Activated CD8-positive, alpha-beta memory T cell treated with anti-CD3 and anti-CD28 coated beads for 36 hours (primary cell): ENCODE measurements at regions not wholly inside any gene's neighbourhood (a gene's known extent, or its start where the extent isn't known, plus 50 kb on each side); places are given as distances from the start of the nearest gene placed in this dataset.

ENCODE experiments used
- CTCF ChIA-PET: fragments of 350-600 bp; sonication (Branson Sonifier 250); formaldehyde crosslinking; loops from one replicate; lab custom pipeline; 2021; ENCODE audit warnings: antibody characterized with exemption; lab: Charles Lee
- POLR2A ChIA-PET: fragments of 350-600 bp; sonication (Branson Sonifier 250); formaldehyde crosslinking; loops from one replicate; lab custom pipeline; 2021; ENCODE audit warnings: antibody characterized with exemption; lab: Charles Lee

GRCh38 chr3:181764544-181764943, 52.8 kb downstream of the SOX2 start:
- POLR2A ChIA-PET: no interaction called here
- CTCF ChIA-PET: no interaction called here

GRCh38 chr3:181770296-181770695, 58.6 kb downstream of the SOX2 start:
- ChIA-PET CTCF (no interaction called here), POLR2A (no interaction called here)

DNA sequence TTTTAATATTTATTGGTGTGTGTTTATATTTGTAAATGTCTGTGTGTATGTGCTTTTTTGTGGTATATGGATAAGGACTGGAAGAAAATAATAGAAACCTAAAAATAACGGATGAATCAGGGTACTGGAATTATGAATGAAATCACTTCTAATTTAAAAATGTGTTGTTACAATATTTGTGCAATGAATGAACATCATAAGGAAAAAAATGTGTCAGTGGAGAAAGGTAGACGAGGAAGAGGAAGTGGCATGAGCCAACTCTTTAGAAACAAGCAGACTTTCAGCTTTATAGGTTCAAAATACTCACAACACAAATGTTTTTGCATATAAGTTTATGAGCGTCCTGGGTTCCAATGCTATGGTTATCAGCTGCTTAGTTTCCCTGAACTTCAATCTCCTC, 59.4 kb downstream of the SOX2 start:
- CTCF ChIA-PET: no interaction called here
- POLR2A ChIA-PET: no interaction called here

DNA sequence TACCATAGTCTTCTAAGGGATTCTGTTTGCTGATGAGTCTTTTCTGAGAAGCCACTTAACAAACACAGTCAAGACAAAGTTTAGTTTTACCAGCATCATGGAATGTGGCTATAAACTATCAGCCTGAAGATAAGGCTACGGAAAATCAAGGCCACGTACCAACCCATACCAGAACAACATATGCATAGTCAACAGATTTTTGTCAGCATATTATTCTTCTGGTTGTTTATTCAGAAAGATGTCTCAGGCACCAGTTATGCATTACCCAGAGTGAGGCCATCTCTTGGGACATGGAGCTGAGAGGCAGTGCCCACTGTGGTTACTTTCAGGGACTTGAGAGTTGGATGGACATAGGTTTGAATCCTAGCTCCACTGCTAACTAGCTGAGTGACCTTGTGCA, 60.4 kb downstream of the SOX2 start:
- ChIA-PET POLR2A (no interaction called here), CTCF (no interaction called here)

GRCh38 chr3:181773921-181774320, 62.2 kb downstream of the SOX2 start:
- ChIA-PET POLR2A (no interaction called here), CTCF (no interaction called here)

- CTCF ChIA-PET: no interaction called here
- POLR2A ChIA-PET: no interaction called here
These were observed 70.7 kb downstream of the SOX2 start for GRCh38 chr3:181782306-181782954.

GRCh38 chr3:181790561-181790960, 78.8 kb downstream of the SOX2 start:
- POLR2A ChIA-PET: no interaction called here
- CTCF ChIA-PET: no interaction called here

DNA sequence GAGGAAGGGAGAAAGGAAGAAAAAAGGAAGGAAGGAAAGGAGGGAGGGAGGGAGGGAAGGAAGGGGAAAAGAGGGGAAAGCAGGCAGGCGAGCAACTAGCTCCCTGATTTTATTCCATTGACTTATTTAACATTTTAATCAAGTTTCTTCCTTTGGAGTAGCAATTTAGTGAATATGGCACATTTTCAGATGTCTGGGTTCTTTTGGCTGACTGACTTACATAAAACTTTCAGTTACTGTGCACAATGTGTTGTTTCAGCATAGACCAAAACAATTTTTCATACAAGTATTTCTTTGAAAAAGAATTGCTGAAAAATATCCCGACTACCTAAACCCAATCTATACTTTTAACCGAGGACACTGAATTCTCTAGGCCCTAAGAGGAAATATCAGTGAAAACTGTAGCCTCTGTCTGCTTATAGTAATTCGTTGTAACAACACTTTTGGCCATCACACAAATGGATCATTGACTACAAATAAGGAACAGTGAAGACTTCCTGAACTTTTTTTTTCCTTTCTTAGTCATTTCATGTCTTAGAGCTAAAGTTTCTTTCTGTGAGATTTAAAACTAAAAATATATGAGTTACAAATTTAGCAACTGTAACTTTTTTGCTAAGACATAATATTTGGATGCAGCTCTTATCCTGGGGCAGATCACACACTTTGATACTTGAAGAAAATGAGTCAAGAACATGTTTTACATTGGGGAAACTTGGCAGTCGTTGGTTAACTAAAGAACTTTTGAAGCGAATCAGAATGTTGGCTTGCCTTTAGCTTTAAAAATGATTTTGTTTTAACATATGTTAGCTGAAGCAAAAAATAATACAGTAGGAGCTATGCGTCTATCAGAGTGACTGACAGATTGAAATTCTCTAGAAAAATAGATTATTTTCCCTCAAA, 79.6 kb downstream of the SOX2 start:
- POLR2A ChIA-PET: no interaction called here
- CTCF ChIA-PET: no interaction called here

- POLR2A ChIA-PET: no interaction called here
- CTCF ChIA-PET: no interaction called here
These were observed 81.3 kb downstream of the SOX2 start for GRCh38 chr3:181793006-181793405.

DNA sequence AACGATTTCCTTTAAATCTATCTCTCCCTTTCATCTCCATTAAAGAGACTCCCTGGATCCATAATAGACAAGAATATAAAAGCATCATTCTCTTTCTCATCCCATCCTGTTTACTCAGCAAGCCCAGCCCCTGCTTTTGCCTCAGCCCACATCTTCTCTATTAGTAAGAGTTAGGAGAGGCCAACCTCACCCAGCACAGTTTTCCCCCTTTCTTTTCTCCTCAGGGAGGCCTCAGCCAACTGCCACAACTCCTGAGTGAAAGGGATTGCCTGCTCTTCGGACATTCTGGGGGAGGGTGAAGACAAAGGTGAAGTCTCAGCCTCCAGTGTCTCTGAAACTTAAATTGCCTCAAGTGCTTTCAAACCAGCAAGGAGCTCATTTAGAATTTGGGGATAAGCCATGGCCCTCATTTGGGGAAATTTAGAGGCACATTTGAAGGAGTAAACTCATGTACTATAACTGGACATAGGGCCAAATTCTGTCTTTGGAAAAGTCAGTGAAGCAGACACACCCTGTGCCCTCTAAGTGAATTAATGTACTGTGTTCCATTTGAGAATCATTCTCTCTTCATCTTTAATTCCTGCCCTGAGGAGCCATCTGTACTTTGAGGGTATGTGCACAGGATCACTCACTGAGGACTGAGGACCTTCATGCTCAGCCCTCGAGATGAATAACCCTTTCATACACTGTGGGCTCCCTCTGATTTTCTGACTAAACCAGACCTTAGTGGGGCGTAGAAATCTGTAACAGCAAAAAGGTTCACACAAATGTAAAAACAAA, 82.5 kb downstream of the SOX2 start:
- ChIA-PET POLR2A (no interaction called here), CTCF (no interaction called here)

DNA sequence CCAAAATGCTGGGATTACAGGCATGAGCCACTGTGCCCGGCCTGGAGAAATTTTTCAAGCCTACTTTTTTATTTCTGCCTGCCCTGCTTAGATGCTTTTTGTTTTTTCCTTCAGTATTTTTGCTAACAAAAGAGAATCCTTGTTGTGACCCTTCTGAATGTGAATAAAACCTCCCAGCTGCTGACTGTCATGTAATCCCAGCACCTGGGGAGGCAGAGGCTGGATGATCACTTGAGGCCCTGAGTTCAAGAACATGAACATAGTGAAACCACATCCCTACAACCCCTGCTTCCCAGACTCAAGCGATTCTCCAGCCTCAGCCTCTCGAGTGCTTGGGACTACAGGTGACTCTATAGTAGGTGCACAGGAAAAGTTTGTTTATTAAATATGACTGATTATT, 84.9 kb downstream of the SOX2 start:
- POLR2A ChIA-PET: no interaction called here
- CTCF ChIA-PET: no interaction called here

- ChIA-PET POLR2A (no interaction called here), CTCF (no interaction called here)
These were observed 85.7 kb downstream of the SOX2 start for GRCh38 chr3:181797431-181797830.

DNA sequence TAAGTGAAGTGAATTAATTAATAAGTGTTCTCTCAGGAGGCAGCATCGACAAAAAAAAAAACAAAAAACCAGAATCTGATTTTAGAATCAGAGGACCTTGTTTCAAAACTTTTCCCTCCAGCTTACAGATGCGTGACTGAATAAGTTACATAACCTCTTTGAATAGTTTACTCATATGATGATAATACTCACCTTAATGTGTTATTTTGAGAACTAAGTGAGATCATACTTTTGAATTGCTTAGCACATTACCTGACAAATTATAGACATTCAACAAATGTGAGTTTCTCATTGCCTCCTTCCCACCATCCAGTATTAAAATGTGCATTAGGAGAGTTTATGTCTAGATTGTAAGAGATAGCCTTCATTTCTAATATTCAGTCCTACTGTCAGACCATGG, 94.0 kb downstream of the SOX2 start:
- ChIA-PET CTCF (no interaction called here), POLR2A (no interaction called here)

- POLR2A ChIA-PET: no interaction called here
These were observed 96.3 kb downstream of the SOX2 start for GRCh38 chr3:181808053-181808452.

DNA sequence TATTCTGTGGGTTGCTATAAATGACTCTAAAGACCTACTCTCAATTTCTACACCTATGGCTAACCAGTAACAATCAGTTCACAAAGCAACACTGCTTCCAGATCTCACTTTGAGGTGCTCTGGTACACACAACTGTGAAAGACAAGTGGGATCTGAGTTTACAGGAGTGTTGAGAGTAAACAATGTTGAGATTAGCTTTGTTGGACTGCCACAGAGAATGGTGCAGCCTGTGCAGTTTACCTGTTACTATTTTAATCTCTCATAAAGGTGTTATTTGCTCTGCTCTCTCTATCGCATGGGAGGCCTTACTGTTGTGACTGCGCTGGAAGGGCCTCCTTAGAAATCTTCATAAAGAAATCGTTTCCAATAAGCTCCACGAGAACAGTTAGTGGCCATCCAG, 112.0 kb downstream of the SOX2 start:
- POLR2A ChIA-PET: no interaction called here
- CTCF ChIA-PET: no interaction called here

More at GRCh38 chr3:181808053-181808452, 96.3 kb downstream of the SOX2 start:
- CTCF ChIA-PET: no interaction called here

GRCh38 chr3:181824961-181825360, 113.2 kb downstream of the SOX2 start:
- POLR2A ChIA-PET: no interaction called here
- CTCF ChIA-PET: no interaction called here

DNA sequence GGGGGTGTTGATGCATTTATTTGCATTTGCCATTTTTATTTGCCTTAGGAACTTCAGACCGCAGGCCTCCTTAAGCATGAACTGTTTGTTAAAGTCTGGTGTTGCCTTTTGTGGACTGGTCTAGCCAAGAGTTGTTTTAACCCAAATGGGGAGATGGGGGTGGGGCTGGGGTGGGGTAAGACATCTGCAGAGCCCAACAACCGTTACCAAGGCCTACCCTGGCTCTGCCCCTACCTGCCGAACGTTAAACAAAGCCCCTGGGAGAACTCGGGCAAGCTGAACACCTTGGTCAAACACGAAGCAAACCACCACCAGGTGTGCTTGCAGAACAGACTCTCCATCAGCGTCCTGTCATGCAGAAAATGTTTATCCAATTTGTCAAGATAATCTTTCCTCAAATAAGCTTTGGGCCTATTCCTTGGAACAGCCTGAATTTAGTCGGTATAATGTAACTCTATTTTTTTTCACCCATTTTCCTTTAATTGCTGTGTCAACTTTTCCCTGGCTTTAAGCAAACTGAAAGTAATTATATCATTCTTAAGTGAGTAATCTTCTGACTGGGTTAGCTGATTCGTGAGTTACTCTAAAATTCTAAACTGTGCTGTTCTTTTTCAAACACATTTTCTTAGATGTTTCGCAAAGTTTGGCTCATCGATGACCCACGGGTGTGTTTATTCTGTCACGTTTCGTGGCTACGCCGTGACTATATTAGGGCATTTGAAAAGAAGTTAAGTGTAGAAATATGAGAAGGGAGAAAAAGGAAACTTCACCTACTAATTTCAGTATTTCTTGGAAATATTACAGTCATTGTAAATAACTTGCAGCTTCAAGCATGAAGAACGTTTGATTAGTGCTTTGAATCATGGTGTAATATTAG, 127.6 kb downstream of the SOX2 start:
- CTCF ChIA-PET: no interaction called here

DNA sequence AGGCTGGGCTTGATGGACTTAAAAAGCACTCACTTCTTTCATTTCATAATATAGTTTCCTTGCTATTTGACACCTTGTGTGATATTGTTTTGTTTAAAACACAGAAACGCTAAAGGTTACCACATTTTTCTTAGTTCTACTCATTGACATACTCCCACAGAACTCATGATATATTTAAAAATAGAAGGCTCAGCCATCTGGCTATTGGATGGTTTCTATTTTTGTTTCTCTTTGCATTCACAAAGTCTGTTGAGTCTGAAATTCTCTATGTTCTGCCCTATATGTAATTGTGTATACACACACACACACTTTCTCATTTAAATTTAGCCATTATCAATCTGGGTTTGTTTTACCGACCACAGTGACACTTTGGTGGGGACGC, 128.2 kb downstream of the SOX2 start:
- CTCF ChIA-PET: no interaction called here
- POLR2A ChIA-PET: no interaction called here

More for the DNA sequence above, 127.6 kb downstream of the SOX2 start:
- POLR2A ChIA-PET: no interaction called here

GRCh38 chr3:181844211-181844610, 132.5 kb downstream of the SOX2 start:
- CTCF ChIA-PET: no interaction called here
- POLR2A ChIA-PET: no interaction called here

GRCh38 chr3:181847276-181847675, 135.6 kb downstream of the SOX2 start:
- ChIA-PET POLR2A (no interaction called here), CTCF (no interaction called here)
